HepG2 (cell line): ENCODE measurements at regions not wholly inside any gene's neighbourhood (a gene's known extent, or its start where the extent isn't known, plus 50 kb on each side); places are given as distances from the start of the nearest gene placed in this dataset.

Experiments
- CTCF ChIP-seq: sonication (generic); formaldehyde crosslinking; IDR thresholded peaks from 2 replicates; pipeline ENCODE4 v1.5.0; 2020; ENCODE audit warnings: mild to moderate bottlenecking, missing genetic modification reagents, moderate library complexity
- EP300 ChIP-seq, 3 experiments: sonication (generic) in 1 of 3; formaldehyde crosslinking in 1 of 3; IDR thresholded peaks; 2 replicates each; pipeline versions ENCODE4 v1.5.1 to v1.6.1; 2011 to 2020; ENCODE audit warnings: low read depth in 2 of 3, low read length in 2 of 3, borderline replicate concordance in 1 of 3, improper control_type of control experiment in 1 of 3, mild to moderate bottlenecking in 1 of 3, missing genetic modification reagents in 1 of 3, moderate library complexity in 1 of 3
- PCBP1 ChIP-seq: fragments of 200-400 bp; formaldehyde crosslinking; IDR thresholded peaks from 2 replicates; pipeline ENCODE4 v1.6.1; 2017; ENCODE audit warnings: mild to moderate bottlenecking, low read depth, low read length, borderline replicate concordance
- POLR2AphosphoS5 ChIP-seq: IDR thresholded peaks from 2 replicates; pipeline ENCODE4 v1.6.1; 2012; ENCODE audit warnings: low read depth, low read length
- SP1 ChIP-seq, 2 experiments: fragments of 450-650 bp in 1 of 2; sonication (generic) in 1 of 2; formaldehyde crosslinking in 1 of 2; IDR thresholded peaks; 2 replicates each; pipeline versions ENCODE4 v1.4.0 to v1.6.1; 2016 to 2020; ENCODE audit warnings: missing genetic modification reagents in 1 of 2
- SUZ12 ChIP-seq: fragments of 150-350 bp; IDR thresholded peaks from 2 replicates; pipeline ENCODE4 v1.6.1; 2014; ENCODE audit warnings: low read depth, low read length
- TARDBP ChIP-seq: sonication (generic); formaldehyde crosslinking; IDR thresholded peaks from 2 replicates; pipeline ENCODE4 v1.8.0; 2022; ENCODE audit warnings: mild to moderate bottlenecking, missing genetic modification reagents
- TOE1 ChIP-seq: sonication (generic); formaldehyde crosslinking; IDR thresholded peaks from 2 replicates; pipeline ENCODE4 v1.4.0; 2020; ENCODE audit warnings: mild to moderate bottlenecking, missing genetic modification reagents
- ZFP62 ChIP-seq: sonication (generic); formaldehyde crosslinking; IDR thresholded peaks from 2 replicates; pipeline ENCODE4 v1.4.0; 2020; ENCODE audit warnings: missing genetic modification reagents
- ZIK1 ChIP-seq: sonication (generic); formaldehyde crosslinking; IDR thresholded peaks from 2 replicates; pipeline ENCODE4 v1.5.0; 2020; ENCODE audit warnings: mild to moderate bottlenecking, low read depth, missing genetic modification reagents, borderline replicate concordance
- ZNF12 ChIP-seq: sonication (generic); formaldehyde crosslinking; IDR thresholded peaks from 2 replicates; pipeline ENCODE4 v1.5.0; 2020; ENCODE audit warnings: missing genetic modification reagents
- ZNF256 ChIP-seq: sonication (generic); formaldehyde crosslinking; conservative IDR thresholded peaks from 2 replicates; pipeline ENCODE4 v1.4.0; 2020; ENCODE audit warnings: missing genetic modification reagents
- ZNF83 ChIP-seq: sonication (generic); formaldehyde crosslinking; IDR thresholded peaks from 2 replicates; pipeline ENCODE4 v1.4.0; 2020; ENCODE audit warnings: missing genetic modification reagents, mild to moderate bottlenecking, borderline replicate concordance
- TF ChIP-seq, protein P1 (sequence below): IDR thresholded peaks from 2 replicates; pipeline ENCODE4 v1.6.1; 2016; ENCODE audit warnings: low read depth, borderline replicate concordance

DNA sequence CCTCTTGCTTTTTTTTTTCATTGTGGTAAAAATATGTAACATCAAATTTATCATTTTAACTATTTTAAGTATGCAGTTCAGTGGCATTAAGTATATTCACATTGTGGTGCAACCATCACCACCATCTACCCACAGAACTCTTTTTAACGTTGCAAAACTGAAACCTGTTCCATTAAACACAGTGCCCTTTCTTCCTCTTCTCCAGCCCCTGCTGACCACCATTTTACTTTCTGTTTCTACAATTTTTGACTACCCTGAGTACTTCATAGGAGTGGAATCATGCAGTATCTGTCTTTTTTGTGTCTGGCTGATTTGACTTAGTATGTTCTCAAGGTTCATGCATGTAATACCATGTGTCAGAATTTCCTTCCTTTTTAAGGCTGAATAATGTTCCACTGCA, 153.1 kb downstream of the FGF9 start:
- TF ChIP-seq TARDBP (CRISPR knock-in tag) (no peak), ZFP62 (CRISPR knock-in tag) (no peak), POLR2AphosphoS5 (no peak), EP300 (IDR thresholded peaks at IDR 0.05; ENCODE audit: low read depth in 2 of 2, low read length in 2 of 2) (no peak), EP300 (CRISPR knock-in tag; IDR thresholded peaks at IDR 0.05; ENCODE audit: borderline replicate concordance) (no peak), ZNF83 (no peak), CTCF (CRISPR knock-in tag) (no peak), SP1 (IDR thresholded peaks at IDR 0.05) (no peak), SP1 (CRISPR knock-in tag; IDR thresholded peaks at IDR 0.05) (no peak), ZIK1 (no peak), ZNF256 (no peak), PCBP1 (no peak), SUZ12 (no peak), ZNF12 (no peak), TOE1 (CRISPR knock-in tag) (no peak)
- TF ChIP-seq, protein P1, sequence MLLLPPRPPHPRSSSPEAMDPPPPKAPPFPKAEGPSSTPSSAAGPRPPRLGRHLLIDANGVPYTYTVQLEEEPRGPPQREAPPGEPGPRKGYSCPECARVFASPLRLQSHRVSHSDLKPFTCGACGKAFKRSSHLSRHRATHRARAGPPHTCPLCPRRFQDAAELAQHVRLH (CRISPR knock-in tag) = no peak
